GM23338 (cell line): ENCODE measurements at regions not wholly inside any gene's neighbourhood (a gene's known extent, or its start where the extent isn't known, plus 50 kb on each side); places are given as distances from the start of the nearest gene placed in this dataset.
A peak's percentile ranks its signal among the peaks of the same experiment; 100 is the strongest.

Experiments
- ATAC-seq: fragments of 200-7000 bp; cut with Tn5 transposase; 3 replicates; pipeline ENCODE4 v1.9.1; 2020
- DNase-seq: peaks from one replicate; pipeline ENCODE4 v3.0.0-alpha.2; 2015; ENCODE audit warnings: low spot score
- H2AFZ ChIP-seq: fragments of 200-600 bp; sonication (generic); 2 replicates; pipeline ENCODE4 v1.8.0; 2016; ENCODE audit warnings: antibody characterized with exemption, mild to moderate bottlenecking, moderate library complexity
- H3F3A ChIP-seq: fragments of 200-600 bp; sonication (generic); replicated peaks from 2 replicates; pipeline ENCODE4 v1.8.0; 2017; ENCODE audit warnings: antibody characterized with exemption, mixed run types, low read depth
- H3K27ac ChIP-seq: fragments of 200-600 bp; sonication (generic); 2 replicates; pipeline ENCODE4 v1.6.1; 2016; ENCODE audit warnings: low read depth
- H3K27me3 ChIP-seq: fragments of 200-600 bp; sonication (generic); 2 replicates; pipeline ENCODE4 v1.8.0; 2016; ENCODE audit warnings: mild to moderate bottlenecking, mixed run types, moderate library complexity; ENCODE audit not compliant: insufficient read depth
- H3K36me3 ChIP-seq: fragments of 200-600 bp; sonication (generic); 2 replicates; pipeline ENCODE4 v1.8.0; 2016; ENCODE audit warnings: mild to moderate bottlenecking; ENCODE audit not compliant: insufficient read depth
- H3K4me1 ChIP-seq: fragments of 200-600 bp; sonication (generic); 2 replicates; pipeline ENCODE4 v1.8.0; 2016; ENCODE audit warnings: mild to moderate bottlenecking, moderate library complexity; ENCODE audit not compliant: insufficient read depth
- H3K4me2 ChIP-seq: fragments of 200-600 bp; sonication (generic); 2 replicates; pipeline ENCODE4 v1.7.1; 2017; ENCODE audit warnings: mixed run types
- H3K4me3 ChIP-seq: fragments of 200-600 bp; sonication (generic); 2 replicates; pipeline ENCODE4 v1.6.1; 2016; ENCODE audit warnings: mixed run types
- H3K79me2 ChIP-seq: fragments of 200-600 bp; sonication (generic); replicated peaks from 2 replicates; pipeline ENCODE4 v1.8.0; 2017; ENCODE audit warnings: mild to moderate bottlenecking; ENCODE audit not compliant: insufficient read depth
- H3K9me2 ChIP-seq: fragments of 200-600 bp; sonication (generic); 2 replicates; pipeline ENCODE4 v1.8.0; 2017; ENCODE audit not compliant: insufficient read depth
- H4K20me1 ChIP-seq: fragments of 200-600 bp; sonication (generic); replicated peaks from 2 replicates; pipeline ENCODE4 v1.8.0; 2017; ENCODE audit warnings: mild to moderate bottlenecking; ENCODE audit not compliant: insufficient read depth
- H3K27ac Mint-ChIP-seq: 2 replicates; pipeline ENCODE4 v1.8.0; 2020; ENCODE audit warnings: inconsistent platforms, mild to moderate bottlenecking, moderate library complexity, mixed read lengths
- H3K27me3 Mint-ChIP-seq: 3 replicates; pipeline ENCODE4 v1.8.0; 2022; ENCODE audit warnings: low read depth, mild to moderate bottlenecking, moderate library complexity, mixed read lengths, inconsistent platforms; ENCODE audit not compliant: insufficient read depth, poor library complexity
- H3K36me3 Mint-ChIP-seq: 3 replicates; pipeline ENCODE4 v1.8.0; 2021; ENCODE audit warnings: low read depth, mild to moderate bottlenecking, inconsistent platforms, moderate library complexity, mixed read lengths
- H3K4me1 Mint-ChIP-seq: 3 replicates; pipeline ENCODE4 v1.8.0; 2020; ENCODE audit warnings: mild to moderate bottlenecking, inconsistent platforms, mixed read lengths
- H3K4me3 Mint-ChIP-seq: 3 replicates; pipeline ENCODE4 v1.8.0; 2021; ENCODE audit warnings: moderate library complexity, mild to moderate bottlenecking, inconsistent platforms, mixed read lengths
- H3K9me3 Mint-ChIP-seq: 3 replicates; pipeline ENCODE4 v1.8.0; 2020; ENCODE audit warnings: moderate library complexity, mild to moderate bottlenecking, inconsistent platforms, mixed read lengths
- EZH2 ChIP-seq: fragments of 200-600 bp; sonication (generic); IDR thresholded peaks from one replicate; pipeline ENCODE4 v1.8.0; 2017; ENCODE audit warnings: antibody characterized with exemption, mild to moderate bottlenecking, low read depth; ENCODE audit not compliant: unreplicated experiment
- EZH2phosphoT487 ChIP-seq: fragments of 200-600 bp; sonication (generic); IDR thresholded peaks from one replicate; pipeline ENCODE4 v1.8.1; 2018; ENCODE audit warnings: antibody characterized with exemption; ENCODE audit not compliant: unreplicated experiment
- JUNB ChIP-seq: IDR thresholded peaks from one replicate; pipeline ENCODE4 v1.6.1; 2016; ENCODE audit warnings: antibody characterized with exemption; ENCODE audit not compliant: unreplicated experiment
- NANOG ChIP-seq: IDR thresholded peaks from 2 replicates; pipeline ENCODE4 v1.6.1; 2016; ENCODE audit warnings: antibody characterized with exemption, borderline replicate concordance
- POLR2AphosphoS5 ChIP-seq: IDR thresholded peaks from 2 replicates; pipeline ENCODE4 v1.6.1; 2016; ENCODE audit warnings: antibody characterized with exemption, low read depth
- STAT1 ChIP-seq: IDR thresholded peaks from one replicate; pipeline ENCODE4 v1.6.1; 2016; ENCODE audit warnings: antibody characterized with exemption; ENCODE audit not compliant: unreplicated experiment
- ZNF114 ChIP-seq: fragments of 250-450 bp; sonication (Bioruptor Pico); IDR thresholded peaks from 2 replicates; pipeline ENCODE4 v1.5.0; 2020; ENCODE audit warnings: mild to moderate bottlenecking, moderate library complexity
- ZNF331 ChIP-seq: fragments of 250-450 bp; sonication (Bioruptor Pico); IDR thresholded peaks from 2 replicates; pipeline ENCODE4 v1.5.0; 2020; ENCODE audit warnings: low read depth, mild to moderate bottlenecking, moderate library complexity
- TF ChIP-seq, protein P1 (sequence below): IDR thresholded peaks from 2 replicates; pipeline ENCODE4 v1.6.1; 2016; ENCODE audit warnings: antibody characterized with exemption
- TF ChIP-seq, protein P2 (sequence below), 2 experiments: fragments of 200-600 bp in 1 of 2; sonication (generic) in 1 of 2; conservative IDR thresholded peaks; 2 replicates each; pipeline versions ENCODE4 v1.5.1 to v1.6.1; 2016 to 2017; ENCODE audit warnings: antibody characterized with exemption in 2 of 2, low read depth in 2 of 2, mild to moderate bottlenecking in 2 of 2, moderate library complexity in 1 of 2
- TF ChIP-seq, protein P3 (sequence below): IDR thresholded peaks from one replicate; pipeline ENCODE4 v1.6.1; 2018; ENCODE audit warnings: antibody characterized with exemption; ENCODE audit not compliant: unreplicated experiment

GRCh38 chr13:50133358-50133953, 118.2 kb downstream of the KCNRG start:
- peaks cover 29% of the 10 kb centered on the region for H3F3A ChIP-seq
- peak overlapping the region; percentile 85 for H3K4me2 ChIP-seq
- H3K27ac ChIP-seq, result no peak overlapping the region
- H4K20me1 ChIP-seq, result no peaks in the 10 kb centered on the region; the same call in 1 of the 2 replicates
- peaks cover 69% of the 10 kb centered on the region for H3K27me3 Mint-ChIP-seq
- H3K9me3 Mint-ChIP-seq, result peaks cover 2% of the 10 kb centered on the region; the same call in 1 of the 3 replicates
- peaks cover 86% of the 10 kb centered on the region for H3K27me3 ChIP-seq
- peak overlapping the region; percentile 86; the same call in 1 of the 2 replicates for H2AFZ ChIP-seq
- DNase-seq (peak; percentile 69), ATAC-seq (peak; percentile 47)
- H3K36me3 Mint-ChIP-seq, result no peaks in the 10 kb centered on the region
- peak overlapping the region; percentile 79 for H3K4me3 Mint-ChIP-seq
- H3K36me3 ChIP-seq, result no peaks in the 10 kb centered on the region
- H3K4me3 ChIP-seq, result peak overlapping the region; percentile 56
- peak; percentile 91 for TF ChIP-seq EZH2phosphoT487
- TF ChIP-seq EZH2, result peak; percentile 43
- TF ChIP-seq JUNB, result no peak
- no peak for TF ChIP-seq NANOG
- no peak for TF ChIP-seq STAT1
- no peaks in the 10 kb centered on the region for H3K79me2 ChIP-seq
- peaks cover 48% of the 10 kb centered on the region for H3K4me1 Mint-ChIP-seq
- no peaks in the 10 kb centered on the region for H3K9me2 ChIP-seq
- no peak overlapping the region for H3K27ac Mint-ChIP-seq
- peaks cover 41% of the 10 kb centered on the region for H3K4me1 ChIP-seq

DNA sequence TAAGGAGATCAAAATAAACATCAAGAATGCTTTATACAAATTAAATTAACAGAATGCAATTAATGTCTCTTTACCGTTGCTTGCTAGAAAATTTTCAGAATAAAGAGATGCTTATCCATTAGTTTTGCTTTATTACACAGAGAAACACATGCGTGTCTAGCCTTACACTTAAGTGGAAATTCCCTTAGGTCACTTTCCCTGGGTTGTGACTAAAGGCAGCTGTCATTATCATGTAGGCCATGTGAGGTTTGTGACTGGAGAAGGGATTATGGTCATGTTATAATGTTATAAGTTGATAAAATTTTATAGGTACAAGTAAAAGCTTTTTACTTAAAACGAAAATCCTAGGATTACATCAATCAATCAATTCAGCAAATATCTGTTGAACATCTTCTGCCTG, 121.0 kb downstream of the KCNRG start:
- Mint-ChIP-seq H3K27me3 (peaks cover 46% of the 10 kb centered on the region), H3K4me1 (peaks cover 46% of the 10 kb centered on the region), H3K9me3 (no peaks in the 10 kb centered on the region), H3K27ac (no peak overlapping the region), H3K4me3 (no peak overlapping the region), H3K36me3 (no peaks in the 10 kb centered on the region)
- H3K4me2 ChIP-seq, result no peak overlapping the region
- ATAC-seq (no peak), DNase-seq (no peak)
- peaks cover 9% of the 10 kb centered on the region for H3F3A ChIP-seq
- peaks cover 37% of the 10 kb centered on the region for H3K4me1 ChIP-seq
- H3K27ac ChIP-seq, result no peak overlapping the region
- no peak for TF ChIP-seq ZNF331 (CRISPR knock-in tag)
- TF ChIP-seq, protein P1, sequence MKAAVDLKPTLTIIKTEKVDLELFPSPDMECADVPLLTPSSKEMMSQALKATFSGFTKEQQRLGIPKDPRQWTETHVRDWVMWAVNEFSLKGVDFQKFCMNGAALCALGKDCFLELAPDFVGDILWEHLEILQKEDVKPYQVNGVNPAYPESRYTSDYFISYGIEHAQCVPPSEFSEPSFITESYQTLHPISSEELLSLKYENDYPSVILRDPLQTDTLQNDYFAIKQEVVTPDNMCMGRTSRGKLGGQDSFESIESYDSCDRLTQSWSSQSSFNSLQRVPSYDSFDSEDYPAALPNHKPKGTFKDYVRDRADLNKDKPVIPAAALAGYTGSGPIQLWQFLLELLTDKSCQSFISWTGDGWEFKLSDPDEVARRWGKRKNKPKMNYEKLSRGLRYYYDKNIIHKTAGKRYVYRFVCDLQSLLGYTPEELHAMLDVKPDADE, result no peak
- TF ChIP-seq EZH2phosphoT487, result no peak
- H3K36me3 ChIP-seq, result no peaks in the 10 kb centered on the region
- no peaks in the 10 kb centered on the region; the same call in 1 of the 2 replicates for H4K20me1 ChIP-seq
- no peaks in the 10 kb centered on the region for H3K9me2 ChIP-seq
- peaks cover 64% of the 10 kb centered on the region for H3K27me3 ChIP-seq
- H3K4me3 ChIP-seq, result no peak overlapping the region
- no peaks in the 10 kb centered on the region for H3K79me2 ChIP-seq
- H2AFZ ChIP-seq, result no peak overlapping the region

GRCh38 chr13:50136678-50137077, 121.4 kb downstream of the KCNRG start:
- no peak for ATAC-seq
- Histone ChIP-seq H3K4me2 (no peak overlapping the region), H3F3A (peaks cover 9% of the 10 kb centered on the region), H3K27ac (no peak overlapping the region), H3K27me3 (peaks cover 60% of the 10 kb centered on the region), H2AFZ (no peak overlapping the region), H3K79me2 (no peaks in the 10 kb centered on the region), H3K36me3 (no peaks in the 10 kb centered on the region), H3K9me2 (no peaks in the 10 kb centered on the region), H4K20me1 (no peaks in the 10 kb centered on the region; the same call in 1 of the 2 replicates), H3K4me1 (peaks cover 37% of the 10 kb centered on the region), H3K4me3 (no peak overlapping the region)
- peaks cover 46% of the 10 kb centered on the region for H3K4me1 Mint-ChIP-seq
- H3K36me3 Mint-ChIP-seq, result no peaks in the 10 kb centered on the region
- H3K9me3 Mint-ChIP-seq, result no peaks in the 10 kb centered on the region
- no peak overlapping the region for H3K4me3 Mint-ChIP-seq
- no peak for DNase-seq
- no peak overlapping the region for H3K27ac Mint-ChIP-seq
- H3K27me3 Mint-ChIP-seq, result peaks cover 42% of the 10 kb centered on the region
- TF ChIP-seq POLR2AphosphoS5 (no peak), STAT1 (no peak), NANOG (no peak), ZNF114 (CRISPR knock-in tag) (no peak), EZH2 (no peak), JUNB (no peak)
- TF ChIP-seq, protein P2, sequence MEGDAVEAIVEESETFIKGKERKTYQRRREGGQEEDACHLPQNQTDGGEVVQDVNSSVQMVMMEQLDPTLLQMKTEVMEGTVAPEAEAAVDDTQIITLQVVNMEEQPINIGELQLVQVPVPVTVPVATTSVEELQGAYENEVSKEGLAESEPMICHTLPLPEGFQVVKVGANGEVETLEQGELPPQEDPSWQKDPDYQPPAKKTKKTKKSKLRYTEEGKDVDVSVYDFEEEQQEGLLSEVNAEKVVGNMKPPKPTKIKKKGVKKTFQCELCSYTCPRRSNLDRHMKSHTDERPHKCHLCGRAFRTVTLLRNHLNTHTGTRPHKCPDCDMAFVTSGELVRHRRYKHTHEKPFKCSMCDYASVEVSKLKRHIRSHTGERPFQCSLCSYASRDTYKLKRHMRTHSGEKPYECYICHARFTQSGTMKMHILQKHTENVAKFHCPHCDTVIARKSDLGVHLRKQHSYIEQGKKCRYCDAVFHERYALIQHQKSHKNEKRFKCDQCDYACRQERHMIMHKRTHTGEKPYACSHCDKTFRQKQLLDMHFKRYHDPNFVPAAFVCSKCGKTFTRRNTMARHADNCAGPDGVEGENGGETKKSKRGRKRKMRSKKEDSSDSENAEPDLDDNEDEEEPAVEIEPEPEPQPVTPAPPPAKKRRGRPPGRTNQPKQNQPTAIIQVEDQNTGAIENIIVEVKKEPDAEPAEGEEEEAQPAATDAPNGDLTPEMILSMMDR (conservative IDR thresholded peaks at IDR 0.05; ENCODE audit: low read depth in 2 of 2), result no peak
- TF ChIP-seq, protein P3, sequence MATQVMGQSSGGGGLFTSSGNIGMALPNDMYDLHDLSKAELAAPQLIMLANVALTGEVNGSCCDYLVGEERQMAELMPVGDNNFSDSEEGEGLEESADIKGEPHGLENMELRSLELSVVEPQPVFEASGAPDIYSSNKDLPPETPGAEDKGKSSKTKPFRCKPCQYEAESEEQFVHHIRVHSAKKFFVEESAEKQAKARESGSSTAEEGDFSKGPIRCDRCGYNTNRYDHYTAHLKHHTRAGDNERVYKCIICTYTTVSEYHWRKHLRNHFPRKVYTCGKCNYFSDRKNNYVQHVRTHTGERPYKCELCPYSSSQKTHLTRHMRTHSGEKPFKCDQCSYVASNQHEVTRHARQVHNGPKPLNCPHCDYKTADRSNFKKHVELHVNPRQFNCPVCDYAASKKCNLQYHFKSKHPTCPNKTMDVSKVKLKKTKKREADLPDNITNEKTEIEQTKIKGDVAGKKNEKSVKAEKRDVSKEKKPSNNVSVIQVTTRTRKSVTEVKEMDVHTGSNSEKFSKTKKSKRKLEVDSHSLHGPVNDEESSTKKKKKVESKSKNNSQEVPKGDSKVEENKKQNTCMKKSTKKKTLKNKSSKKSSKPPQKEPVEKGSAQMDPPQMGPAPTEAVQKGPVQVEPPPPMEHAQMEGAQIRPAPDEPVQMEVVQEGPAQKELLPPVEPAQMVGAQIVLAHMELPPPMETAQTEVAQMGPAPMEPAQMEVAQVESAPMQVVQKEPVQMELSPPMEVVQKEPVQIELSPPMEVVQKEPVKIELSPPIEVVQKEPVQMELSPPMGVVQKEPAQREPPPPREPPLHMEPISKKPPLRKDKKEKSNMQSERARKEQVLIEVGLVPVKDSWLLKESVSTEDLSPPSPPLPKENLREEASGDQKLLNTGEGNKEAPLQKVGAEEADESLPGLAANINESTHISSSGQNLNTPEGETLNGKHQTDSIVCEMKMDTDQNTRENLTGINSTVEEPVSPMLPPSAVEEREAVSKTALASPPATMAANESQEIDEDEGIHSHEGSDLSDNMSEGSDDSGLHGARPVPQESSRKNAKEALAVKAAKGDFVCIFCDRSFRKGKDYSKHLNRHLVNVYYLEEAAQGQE, result no peak
